Chondrocyte (in vitro differentiated cells): ENCODE measurements at regions not wholly inside any gene's neighbourhood (a gene's known extent, or its start where the extent isn't known, plus 50 kb on each side); places are given as distances from the start of the nearest gene placed in this dataset.
"Not testable (repeated sequence)": the region's sequence is repeated elsewhere in the genome, so short reads cannot be mapped to it uniquely, and the experiment has no call there.

ENCODE experiments used
- DNase-seq: peaks from one replicate; pipeline ENCODE4 v3.0.0; 2021; ENCODE audit warnings: mixed read lengths, low spot score
- H3K27ac Mint-ChIP-seq: one replicate; pipeline ENCODE4 v1.8.0; 2021; ENCODE audit warnings: mild to moderate bottlenecking, moderate library complexity, mixed read lengths; ENCODE audit not compliant: unreplicated experiment
- H3K27me3 Mint-ChIP-seq: 2 replicates; pipeline ENCODE4 v1.8.0; 2021; ENCODE audit warnings: low read depth, mixed read lengths
- H3K36me3 Mint-ChIP-seq: 2 replicates; pipeline ENCODE4 v1.8.0; 2021; ENCODE audit warnings: low read depth, mixed read lengths
- H3K4me1 Mint-ChIP-seq: 2 replicates; pipeline ENCODE4 v1.8.0; 2021; ENCODE audit warnings: low read depth, mild to moderate bottlenecking, mixed read lengths
- H3K4me3 Mint-ChIP-seq: one replicate; pipeline ENCODE4 v1.8.0; 2021; ENCODE audit warnings: mild to moderate bottlenecking, moderate library complexity, mixed read lengths; ENCODE audit not compliant: unreplicated experiment
- H3K9me3 Mint-ChIP-seq: 2 replicates; pipeline ENCODE4 v1.8.0; 2021; ENCODE audit warnings: low read depth, mixed read lengths
- TF ChIP-seq, protein P1 (sequence below): fragments of 200-600 bp; sonication (generic); IDR thresholded peaks from 2 replicates; pipeline ENCODE4 v1.5.0; 2021; ENCODE audit warnings: antibody characterized with exemption, mild to moderate bottlenecking, moderate library complexity

DNA sequence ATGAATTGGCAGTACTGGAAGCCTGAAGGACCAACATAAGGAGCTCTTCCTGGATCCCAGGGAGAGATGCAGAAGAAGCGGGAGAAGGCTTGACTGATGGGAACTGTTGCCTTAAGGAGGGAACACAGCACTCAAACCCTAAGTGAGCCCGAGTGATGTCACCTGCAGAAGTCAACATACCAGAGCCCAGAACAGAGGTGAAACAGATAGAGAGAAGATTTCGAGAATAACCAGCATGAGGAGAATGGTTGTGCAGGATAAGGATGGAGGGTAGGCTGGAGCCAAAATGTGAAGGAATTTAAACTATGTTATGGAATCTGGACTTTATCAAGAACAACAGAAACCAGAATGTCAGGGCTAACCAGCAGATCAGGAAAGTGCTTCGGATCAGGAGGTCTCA lies 463.1 kb upstream of the DDX18 start:
- DNase-seq, result no peak
- H3K36me3 Mint-ChIP-seq, result no peaks in the 10 kb centered on the region
- no peak overlapping the region for H3K4me3 Mint-ChIP-seq
- no peak overlapping the region for H3K27ac Mint-ChIP-seq
- no peaks in the 10 kb centered on the region for H3K4me1 Mint-ChIP-seq
- peaks cover 12% of the 10 kb centered on the region for H3K9me3 Mint-ChIP-seq
- TF ChIP-seq, protein P1, sequence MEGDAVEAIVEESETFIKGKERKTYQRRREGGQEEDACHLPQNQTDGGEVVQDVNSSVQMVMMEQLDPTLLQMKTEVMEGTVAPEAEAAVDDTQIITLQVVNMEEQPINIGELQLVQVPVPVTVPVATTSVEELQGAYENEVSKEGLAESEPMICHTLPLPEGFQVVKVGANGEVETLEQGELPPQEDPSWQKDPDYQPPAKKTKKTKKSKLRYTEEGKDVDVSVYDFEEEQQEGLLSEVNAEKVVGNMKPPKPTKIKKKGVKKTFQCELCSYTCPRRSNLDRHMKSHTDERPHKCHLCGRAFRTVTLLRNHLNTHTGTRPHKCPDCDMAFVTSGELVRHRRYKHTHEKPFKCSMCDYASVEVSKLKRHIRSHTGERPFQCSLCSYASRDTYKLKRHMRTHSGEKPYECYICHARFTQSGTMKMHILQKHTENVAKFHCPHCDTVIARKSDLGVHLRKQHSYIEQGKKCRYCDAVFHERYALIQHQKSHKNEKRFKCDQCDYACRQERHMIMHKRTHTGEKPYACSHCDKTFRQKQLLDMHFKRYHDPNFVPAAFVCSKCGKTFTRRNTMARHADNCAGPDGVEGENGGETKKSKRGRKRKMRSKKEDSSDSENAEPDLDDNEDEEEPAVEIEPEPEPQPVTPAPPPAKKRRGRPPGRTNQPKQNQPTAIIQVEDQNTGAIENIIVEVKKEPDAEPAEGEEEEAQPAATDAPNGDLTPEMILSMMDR, result no peak
- H3K27me3 Mint-ChIP-seq, result no peaks in the 10 kb centered on the region

- Mint-ChIP-seq H3K27me3 (peaks cover 4% of the 10 kb centered on the region), H3K9me3 (peaks cover 10% of the 10 kb centered on the region), H3K36me3 (no peaks in the 10 kb centered on the region), H3K4me1 (no peaks in the 10 kb centered on the region), H3K27ac (no peak overlapping the region), H3K4me3 (no peak overlapping the region)
- TF ChIP-seq, protein P1, result no peak
- no peak for DNase-seq
Observed at GRCh38 chr2:117359266-117359914, 455.1 kb upstream of the DDX18 start.

DNA sequence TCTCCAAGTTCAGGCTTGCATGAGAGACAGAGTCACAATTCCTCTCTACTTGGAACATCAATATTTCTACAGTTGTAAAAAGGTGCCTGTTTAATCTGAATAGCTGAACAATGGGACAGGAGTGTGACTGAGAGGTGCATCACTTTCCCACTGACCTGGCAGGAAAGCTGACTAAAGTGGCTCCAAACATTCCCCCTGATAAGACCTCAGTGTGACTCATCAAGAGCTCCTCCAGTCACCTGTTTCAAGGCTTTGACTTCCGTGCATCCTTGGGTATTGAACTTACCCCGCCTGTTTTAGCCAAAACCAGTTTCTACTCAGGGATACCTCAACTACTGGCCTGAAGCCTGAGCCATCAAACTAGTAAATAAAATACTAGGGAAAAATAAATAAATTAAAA lies 453.9 kb upstream of the DDX18 start:
- H3K4me1 Mint-ChIP-seq, result no peaks in the 10 kb centered on the region
- no peak overlapping the region for H3K27ac Mint-ChIP-seq
- TF ChIP-seq, protein P1, result no peak
- DNase-seq, result no peak
- peaks cover 4% of the 10 kb centered on the region for H3K27me3 Mint-ChIP-seq
- peaks cover 10% of the 10 kb centered on the region for H3K9me3 Mint-ChIP-seq
- no peak overlapping the region for H3K4me3 Mint-ChIP-seq
- H3K36me3 Mint-ChIP-seq, result no peaks in the 10 kb centered on the region

DNA sequence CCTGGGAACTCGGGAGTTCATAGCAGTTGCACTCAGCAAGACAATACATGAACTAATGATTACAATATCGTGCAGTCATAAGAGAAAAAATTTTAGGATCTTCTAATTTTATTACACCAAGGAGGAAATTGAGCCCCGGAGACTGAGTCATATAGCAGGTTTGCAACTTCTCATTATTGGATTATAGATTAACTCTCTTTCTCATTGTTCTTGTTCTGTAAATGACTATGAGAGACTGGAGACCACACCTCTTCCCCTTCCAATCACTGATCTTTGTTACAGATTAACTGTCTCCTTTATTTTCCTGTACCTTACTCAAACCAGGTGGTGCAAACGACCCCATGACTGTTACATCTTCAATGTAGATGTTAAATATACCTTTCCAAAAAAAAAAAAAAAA lies 435.8 kb upstream of the DDX18 start:
- Mint-ChIP-seq H3K27ac (no peak overlapping the region), H3K4me3 (no peak overlapping the region), H3K4me1 (no peaks in the 10 kb centered on the region), H3K36me3 (no peaks in the 10 kb centered on the region), H3K9me3 (no peaks in the 10 kb centered on the region), H3K27me3 (peaks cover 2% of the 10 kb centered on the region)
- TF ChIP-seq, protein P1, result no peak
- DNase-seq, result no peak

DNA sequence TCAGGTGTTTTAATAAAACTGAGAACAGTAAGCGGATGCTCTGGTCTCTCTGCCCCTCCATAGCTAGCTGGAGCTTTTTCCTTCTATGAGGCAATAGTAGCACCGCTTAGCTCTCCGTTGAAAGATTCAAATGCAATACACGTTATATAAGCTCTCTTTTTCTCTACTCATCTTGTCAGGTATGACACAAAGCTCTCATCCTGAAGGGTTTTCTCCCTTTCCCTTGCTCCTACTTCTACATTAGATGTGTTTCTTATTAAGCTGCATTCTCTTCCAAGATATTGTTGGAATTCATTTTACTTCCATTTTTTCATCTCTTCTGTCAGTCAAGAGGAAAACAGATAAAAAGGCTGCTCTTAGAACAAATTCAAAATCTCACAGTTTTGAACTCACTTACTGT lies 434.6 kb upstream of the DDX18 start:
- no peaks in the 10 kb centered on the region for H3K9me3 Mint-ChIP-seq

DNA sequence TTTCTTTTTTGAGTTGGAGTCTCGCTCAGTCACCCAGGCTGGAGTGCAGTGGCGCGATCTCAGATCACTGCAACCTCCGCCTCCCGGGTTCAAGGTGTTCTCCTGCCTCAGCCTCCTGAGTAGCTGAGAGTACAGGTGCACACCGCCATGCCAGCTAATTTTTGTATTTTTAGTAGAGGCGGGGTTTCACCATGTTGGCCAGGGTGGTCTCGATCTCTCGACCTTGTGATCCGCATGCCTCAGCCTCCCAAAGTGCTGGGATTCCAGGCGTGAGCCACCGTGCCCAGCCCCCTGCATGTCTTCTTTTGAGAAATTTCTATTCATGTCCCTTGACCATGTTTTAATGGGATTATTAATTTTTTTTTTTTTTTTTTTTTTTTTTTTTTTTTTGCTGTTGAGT lies 430.5 kb upstream of the DDX18 start:
- H3K4me1 Mint-ChIP-seq, H3K27ac Mint-ChIP-seq, H3K9me3 Mint-ChIP-seq, H3K27me3 Mint-ChIP-seq, H3K4me3 Mint-ChIP-seq, H3K36me3 Mint-ChIP-seq, DNase-seq: not testable (repeated sequence)

More for the DNA sequence above, 434.6 kb upstream of the DDX18 start:
- H3K36me3 Mint-ChIP-seq, result no peaks in the 10 kb centered on the region
- no peak overlapping the region for H3K4me3 Mint-ChIP-seq
- TF ChIP-seq, protein P1, result no peak
- H3K27ac Mint-ChIP-seq, result no peak overlapping the region
- DNase-seq, result no peak
- no peaks in the 10 kb centered on the region for H3K4me1 Mint-ChIP-seq
- H3K27me3 Mint-ChIP-seq, result peaks cover 2% of the 10 kb centered on the region
